C4-2B (cell line): ENCODE measurements at regions not wholly inside any gene's neighbourhood (a gene's known extent, or its start where the extent isn't known, plus 50 kb on each side); places are given as distances from the start of the nearest gene placed in this dataset.
"Not testable (repeated sequence)": the region's sequence is repeated elsewhere in the genome, so short reads cannot be mapped to it uniquely, and the experiment has no call there.

Source experiments
- H3K27ac ChIP-seq: fragments of 450-650 bp; 2 replicates; pipeline ENCODE4 v1.5.1; 2017
- ZFX ChIP-seq: fragments of 450-650 bp; IDR thresholded peaks from 2 replicates; pipeline ENCODE4 v1.6.1; 2017
- TF ChIP-seq, protein P1 (sequence below): fragments of 450-650 bp; conservative IDR thresholded peaks from 2 replicates; pipeline ENCODE4 v1.5.1; 2017; ENCODE audit warnings: mild to moderate bottlenecking

DNA sequence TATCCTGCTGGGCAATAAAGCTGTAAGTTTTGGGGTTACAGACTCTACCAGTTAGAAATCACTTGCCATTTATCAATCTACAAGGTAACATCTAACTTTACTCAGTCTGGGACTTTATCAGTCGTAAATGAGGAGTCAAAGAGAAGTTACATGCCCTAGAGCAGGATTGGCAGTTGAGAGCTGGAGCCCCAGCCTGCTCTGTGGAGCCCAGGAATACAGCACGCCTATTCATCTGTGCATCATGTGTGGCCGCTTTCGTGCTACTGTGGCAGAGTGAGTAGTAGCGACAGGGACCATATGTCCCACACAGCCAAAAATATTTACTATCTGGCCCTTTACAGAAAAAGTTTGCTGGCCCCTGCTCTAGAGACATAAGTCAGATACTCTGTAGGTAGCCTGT, 152.5 kb upstream of the NTRK2 start:
- TF ChIP-seq, protein P1, sequence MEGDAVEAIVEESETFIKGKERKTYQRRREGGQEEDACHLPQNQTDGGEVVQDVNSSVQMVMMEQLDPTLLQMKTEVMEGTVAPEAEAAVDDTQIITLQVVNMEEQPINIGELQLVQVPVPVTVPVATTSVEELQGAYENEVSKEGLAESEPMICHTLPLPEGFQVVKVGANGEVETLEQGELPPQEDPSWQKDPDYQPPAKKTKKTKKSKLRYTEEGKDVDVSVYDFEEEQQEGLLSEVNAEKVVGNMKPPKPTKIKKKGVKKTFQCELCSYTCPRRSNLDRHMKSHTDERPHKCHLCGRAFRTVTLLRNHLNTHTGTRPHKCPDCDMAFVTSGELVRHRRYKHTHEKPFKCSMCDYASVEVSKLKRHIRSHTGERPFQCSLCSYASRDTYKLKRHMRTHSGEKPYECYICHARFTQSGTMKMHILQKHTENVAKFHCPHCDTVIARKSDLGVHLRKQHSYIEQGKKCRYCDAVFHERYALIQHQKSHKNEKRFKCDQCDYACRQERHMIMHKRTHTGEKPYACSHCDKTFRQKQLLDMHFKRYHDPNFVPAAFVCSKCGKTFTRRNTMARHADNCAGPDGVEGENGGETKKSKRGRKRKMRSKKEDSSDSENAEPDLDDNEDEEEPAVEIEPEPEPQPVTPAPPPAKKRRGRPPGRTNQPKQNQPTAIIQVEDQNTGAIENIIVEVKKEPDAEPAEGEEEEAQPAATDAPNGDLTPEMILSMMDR = no peak
- no peak for TF ChIP-seq ZFX

DNA sequence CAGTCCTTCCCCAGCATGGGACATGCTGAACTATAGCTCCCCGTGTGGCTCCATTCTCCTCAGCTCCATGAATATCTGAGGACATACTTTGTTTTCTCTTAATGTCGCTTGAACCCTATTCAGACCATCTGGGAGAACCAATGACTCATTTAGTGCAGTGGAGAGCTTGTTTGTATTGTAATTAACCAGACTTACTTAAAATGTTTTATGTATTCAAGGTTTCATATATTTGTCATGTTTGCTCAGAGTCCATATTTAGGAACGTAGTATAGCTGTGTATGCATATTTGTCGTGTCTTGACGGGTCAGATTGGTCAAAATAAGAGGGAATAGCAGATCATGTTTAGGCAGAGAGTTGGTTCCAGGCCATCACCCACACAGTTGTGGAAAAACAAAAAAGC, 150.1 kb upstream of the NTRK2 start:
- TF ChIP-seq, protein P1 = no peak; the same call in 1 of the 2 replicates
- no peak for TF ChIP-seq ZFX
- no peak overlapping the region for H3K27ac ChIP-seq

More for the DNA sequence above, 152.5 kb upstream of the NTRK2 start:
- H3K27ac ChIP-seq = no peak overlapping the region

DNA sequence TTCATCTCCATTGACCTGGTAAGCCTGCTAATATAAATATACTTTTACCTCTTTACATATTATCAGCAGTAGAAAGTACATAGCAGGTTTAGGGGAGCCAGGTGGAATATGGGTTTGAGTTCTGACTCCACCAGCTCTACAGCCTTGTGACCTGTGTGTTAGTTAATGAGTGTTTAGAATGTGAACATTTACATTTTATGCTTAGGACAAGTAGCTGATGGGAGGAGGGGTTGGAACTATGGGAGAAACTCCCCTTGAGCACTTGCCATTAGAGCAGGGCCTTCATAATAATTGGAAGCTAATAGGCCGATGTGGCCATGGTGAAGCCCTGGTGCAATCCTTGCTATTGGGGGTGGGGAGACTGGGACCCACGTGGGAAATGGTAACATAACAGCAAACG, 148.3 kb upstream of the NTRK2 start:
- TF ChIP-seq, protein P1 = no peak
- no peak for TF ChIP-seq ZFX
- H3K27ac ChIP-seq = no peak overlapping the region

DNA sequence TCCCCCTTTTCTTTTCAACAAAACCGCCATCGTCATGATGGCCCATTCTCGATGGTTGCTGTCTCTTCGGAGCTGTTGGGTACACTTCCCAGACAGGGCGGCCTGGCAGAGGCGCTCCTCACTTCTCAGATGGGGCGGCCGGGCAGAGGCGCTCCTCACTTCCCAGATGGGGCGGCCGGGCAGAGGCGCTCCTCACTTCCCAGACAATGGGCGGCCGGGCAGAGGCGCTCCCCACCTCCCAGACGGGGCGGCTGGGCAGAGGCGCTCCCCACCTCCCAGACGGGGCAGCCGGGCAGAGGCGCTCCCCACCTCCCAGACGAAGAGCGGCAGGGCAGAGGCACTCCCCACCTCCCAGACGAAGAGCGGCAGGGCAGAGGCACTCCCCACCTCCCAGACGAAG, 143.3 kb upstream of the NTRK2 start:
- not testable (repeated sequence) for H3K27ac ChIP-seq

DNA sequence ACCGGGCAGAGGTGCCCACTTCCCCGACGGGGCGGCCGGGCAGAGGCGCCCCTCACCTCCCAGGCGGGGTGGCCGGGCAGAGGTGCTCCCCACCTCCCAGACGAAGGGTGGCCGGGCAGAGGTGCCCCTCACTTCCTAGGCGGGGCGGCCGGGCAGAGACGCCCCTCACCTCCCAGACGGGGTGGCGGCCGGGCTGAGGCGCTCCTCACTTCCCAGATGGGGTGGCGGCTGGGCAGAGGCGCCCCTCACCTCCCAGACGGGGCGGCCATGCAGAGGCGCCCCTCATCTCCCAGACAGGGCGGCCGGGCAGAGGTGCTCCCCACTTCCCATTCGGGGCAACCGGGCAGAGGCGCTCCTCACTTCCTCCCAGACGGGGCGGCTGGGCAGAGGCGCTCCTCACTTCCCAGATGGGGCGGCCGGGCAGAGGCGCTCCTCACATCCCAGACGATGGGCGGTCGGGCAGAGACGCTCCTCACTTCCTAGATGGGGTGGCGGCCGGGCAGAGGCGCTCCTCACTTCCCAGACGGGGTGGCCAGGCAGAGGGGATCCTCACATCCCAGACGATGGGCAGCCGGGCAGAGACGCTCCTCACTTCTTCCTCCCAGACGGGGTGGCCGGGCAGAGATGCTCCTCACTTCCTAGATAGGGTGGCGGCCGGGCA, 142.3 kb upstream of the NTRK2 start:
- not testable (repeated sequence) for H3K27ac ChIP-seq

DNA sequence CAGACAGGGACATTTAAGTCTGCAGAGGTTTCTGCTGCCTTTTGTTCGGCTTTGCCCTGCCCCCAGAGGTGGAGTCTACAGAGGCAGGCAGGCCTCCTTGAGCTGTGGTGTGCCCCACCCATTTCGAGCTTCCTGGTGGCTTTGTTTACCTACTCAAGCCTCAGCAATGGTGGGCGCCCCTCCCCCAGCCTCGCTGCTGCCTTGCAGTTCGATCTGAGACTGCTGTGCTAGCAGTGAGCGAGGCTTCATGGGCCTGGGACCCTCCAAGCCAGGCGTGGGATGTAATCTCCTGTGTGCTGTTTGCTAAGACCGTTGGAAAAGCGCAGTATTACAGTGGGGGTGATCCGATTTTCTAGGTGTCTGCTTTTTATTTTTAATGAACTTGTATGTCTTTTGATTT, 133.6 kb upstream of the NTRK2 start:
- not testable (repeated sequence) for H3K27ac ChIP-seq

DNA sequence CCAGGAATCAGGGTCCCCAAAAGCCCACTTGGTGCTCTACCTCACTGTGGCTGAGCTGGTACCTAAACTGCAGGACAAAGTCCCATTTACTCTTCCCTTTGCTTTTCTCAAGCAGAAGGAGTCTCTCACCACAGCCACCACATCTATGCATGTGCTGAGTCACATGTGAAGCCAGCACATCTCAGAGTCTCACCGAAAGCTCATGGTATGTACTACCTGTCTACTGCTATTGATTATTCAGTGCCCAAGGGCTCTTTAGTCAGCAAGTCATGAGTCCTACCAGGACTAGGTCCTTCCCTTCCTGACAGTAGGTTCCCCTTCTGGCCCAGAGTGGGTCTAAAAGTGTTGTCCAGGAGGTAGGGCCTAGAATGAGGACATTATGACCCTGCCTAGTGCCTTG, 130.7 kb upstream of the NTRK2 start:
- H3K27ac ChIP-seq = no peak overlapping the region
- TF ChIP-seq, protein P1 = no peak
- no peak for TF ChIP-seq ZFX

DNA sequence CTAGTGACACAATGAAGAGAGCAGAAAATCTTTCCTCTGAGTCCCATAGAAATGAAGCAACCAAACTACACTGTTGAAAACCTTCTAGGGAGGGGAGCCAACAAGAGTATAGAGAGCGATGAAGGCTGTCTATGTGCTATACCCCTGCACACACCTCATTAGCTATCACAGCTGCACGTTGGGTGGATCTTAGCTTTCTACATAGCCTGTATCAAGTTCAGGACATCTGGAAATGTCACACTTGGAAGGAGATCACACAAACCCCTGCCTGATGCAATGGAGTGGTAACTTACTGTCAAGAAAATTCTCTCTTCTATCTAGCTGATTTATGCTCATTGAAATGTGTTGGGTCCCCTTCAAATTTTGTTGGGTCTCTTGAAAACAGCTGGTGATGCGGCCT, 127.0 kb upstream of the NTRK2 start:
- TF ChIP-seq, protein P1 = no peak
- TF ChIP-seq ZFX = no peak
- H3K27ac ChIP-seq = no peak overlapping the region

DNA sequence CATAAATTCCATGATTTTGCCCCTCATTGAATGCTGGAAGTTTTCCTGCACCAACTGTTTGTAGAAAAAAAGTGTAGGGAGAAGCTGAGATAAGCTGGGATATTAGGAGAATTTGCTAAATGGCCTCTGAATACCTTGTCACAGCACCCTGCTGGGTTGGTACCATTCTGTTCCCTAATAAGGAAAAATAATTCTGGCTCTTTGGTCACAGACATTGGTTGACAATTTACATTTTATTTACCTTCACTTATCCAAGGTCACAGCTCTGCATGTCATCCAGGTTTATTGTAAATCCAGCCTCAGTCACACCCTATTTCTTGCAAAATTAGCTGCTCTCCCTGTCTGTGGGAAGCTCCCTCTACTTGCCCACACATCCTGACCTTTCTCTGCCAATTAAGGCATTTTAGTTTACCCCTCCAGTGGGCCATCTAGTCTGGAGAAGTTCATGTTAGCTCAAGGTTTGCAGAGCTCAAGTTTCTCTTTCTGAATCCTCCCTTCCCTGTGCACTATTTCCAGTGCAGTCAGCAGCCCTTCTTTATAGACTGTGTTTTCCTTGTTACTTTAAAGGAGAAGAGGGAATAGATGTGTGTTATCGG, 115.4 kb upstream of the NTRK2 start:
- TF ChIP-seq ZFX = no peak
- TF ChIP-seq, protein P1 = no peak
- no peak overlapping the region for H3K27ac ChIP-seq
